Skin epidermis (tissue), 12 donors: ENCODE measurements at regions not wholly inside any gene's neighbourhood (a gene's known extent, or its start where the extent isn't known, plus 50 kb on each side); places are given as distances from the start of the nearest gene placed in this dataset.

Experiments
- H3K27ac ChIP-seq, 21 experiments: fragments of 200-600 bp; sonication (generic) in 11 of 21; one replicate each; pipeline ENCODE4 v1.5.0; 2020; ENCODE audit warnings: mild to moderate bottlenecking in 3 of 21, inconsistent platforms in 2 of 21, moderate library complexity in 2 of 21
- H3K4me3 ChIP-seq, 7 experiments: fragments of 200-600 bp; sonication (generic) in 2 of 7; one replicate each; pipeline ENCODE4 v1.5.0; 2020; ENCODE audit warnings: inconsistent platforms in 2 of 7, mild to moderate bottlenecking in 2 of 7, moderate library complexity in 1 of 7

DNA sequence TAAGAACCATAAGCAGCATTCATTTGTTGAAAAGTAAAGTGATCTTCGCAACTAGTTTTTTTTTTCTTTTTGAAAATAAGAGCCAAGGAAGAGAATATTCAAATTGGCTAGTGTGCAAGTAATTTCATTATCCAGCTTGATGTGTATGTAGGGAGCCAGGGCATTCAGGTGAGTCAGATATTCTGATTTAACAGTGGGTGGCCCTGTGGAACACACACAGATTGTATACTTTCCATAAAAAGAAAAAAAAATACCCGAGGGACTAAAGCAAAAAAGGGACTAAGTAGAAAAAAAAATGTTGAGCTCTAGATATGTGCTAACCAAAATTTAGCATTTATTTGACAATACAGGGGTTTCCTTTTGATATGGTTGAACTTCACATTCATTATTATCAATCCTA, 96.9 kb upstream of the ROPN1 start:
- Histone ChIP-seq H3K4me3 (no peak overlapping the region), H3K27ac (peak overlapping the region in 2 of 21 experiments; percentile 58 to 72)

DNA sequence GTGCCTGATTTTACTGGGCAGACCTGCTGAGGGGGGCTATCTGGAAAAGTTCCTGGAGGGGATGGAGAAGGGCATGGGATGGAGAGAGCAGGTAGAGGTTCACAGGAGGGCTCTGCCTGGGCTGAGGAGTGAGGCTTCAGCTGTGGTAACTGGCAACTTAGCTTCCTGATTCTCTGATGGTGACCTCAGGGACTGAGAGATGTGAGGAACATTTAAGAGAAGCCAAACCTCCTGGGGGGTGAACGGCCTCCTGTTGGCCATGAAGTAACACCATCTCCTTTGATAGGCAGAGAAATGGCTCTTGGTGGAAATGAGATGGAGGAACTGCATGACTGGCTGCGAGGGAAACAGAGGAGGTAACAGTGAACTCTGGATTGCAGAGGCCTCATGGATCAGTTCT, 97.3 kb upstream of the ROPN1 start:
- H3K4me3 ChIP-seq: no peak overlapping the region
- H3K27ac ChIP-seq: peak overlapping the region in 2 of 21 experiments; percentile 58 to 72

- Histone ChIP-seq H3K27ac (peak overlapping the region in 1 of 21 experiments; percentile 63), H3K4me3 (no peak overlapping the region)
Observed at GRCh38 chr3:124091716-124092115, 99.8 kb upstream of the ROPN1 start.

- H3K27ac ChIP-seq: peak overlapping the region in 1 of 21 experiments; percentile 63
Observed at GRCh38 chr3:124092811-124093210, 100.9 kb upstream of the ROPN1 start.

DNA sequence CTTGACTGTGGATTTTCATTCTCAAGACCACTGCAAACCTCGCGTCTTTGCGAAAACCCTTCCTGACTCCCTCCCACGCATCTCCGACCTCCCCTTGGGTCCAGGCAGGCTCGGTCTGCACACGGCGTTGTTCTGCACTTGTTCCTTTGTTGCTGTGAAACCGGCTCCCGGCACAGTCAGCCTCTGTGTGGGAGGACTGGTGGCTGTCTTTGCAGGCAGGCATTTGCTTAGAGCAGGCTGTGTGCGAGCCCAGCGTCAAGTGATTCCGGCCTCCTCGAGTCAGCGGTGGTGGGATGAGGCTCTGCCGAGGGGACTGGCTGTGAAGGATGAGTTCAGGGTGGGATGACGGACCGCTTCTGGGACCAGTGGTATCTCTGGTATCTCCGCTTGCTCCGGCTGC, 102.6 kb upstream of the ROPN1 start:
- Histone ChIP-seq H3K27ac (peak overlapping the region in 1 of 21 experiments; percentile 47), H3K4me3 (no peak overlapping the region)

More at GRCh38 chr3:124092811-124093210, 100.9 kb upstream of the ROPN1 start:
- H3K4me3 ChIP-seq: no peak overlapping the region

DNA sequence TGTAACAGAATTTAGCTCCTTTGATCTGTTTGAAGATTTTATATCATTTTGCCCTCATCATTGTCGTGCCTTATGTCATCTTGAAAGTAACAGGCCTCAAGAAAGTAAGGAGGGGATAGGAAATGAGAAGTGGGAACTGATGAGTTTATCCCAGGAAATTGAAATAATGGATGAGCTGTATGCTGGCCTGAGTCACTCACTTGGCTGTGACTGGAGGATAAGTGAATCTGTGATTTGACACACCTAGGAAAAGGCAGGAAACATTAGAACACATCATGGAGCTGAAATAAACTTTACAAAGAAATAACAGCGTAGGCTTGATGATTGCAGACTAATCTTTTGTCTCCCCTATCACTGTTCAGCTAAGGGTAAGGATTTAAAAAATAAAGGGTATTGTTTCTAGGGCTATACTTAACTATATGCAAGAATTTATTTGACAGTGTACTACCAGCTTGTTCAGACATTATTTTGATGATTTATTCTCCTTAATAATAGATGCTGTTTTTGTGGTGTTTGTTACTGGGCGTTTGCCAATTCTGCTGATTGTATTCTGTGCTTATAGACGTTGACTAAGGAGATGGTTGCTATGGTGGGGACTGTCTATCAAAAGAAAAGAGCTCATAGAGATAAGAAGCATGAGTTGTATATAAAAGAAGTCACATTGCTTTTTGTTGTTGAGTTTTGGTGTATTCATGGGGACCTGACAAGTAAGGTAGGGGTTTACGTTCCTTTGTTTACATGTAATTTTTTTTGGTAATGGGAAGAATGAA, 105.6 kb upstream of the ROPN1 start:
- peak overlapping the region in 1 of 21 experiments; percentile 7 for H3K27ac ChIP-seq
- no peak overlapping the region for H3K4me3 ChIP-seq

DNA sequence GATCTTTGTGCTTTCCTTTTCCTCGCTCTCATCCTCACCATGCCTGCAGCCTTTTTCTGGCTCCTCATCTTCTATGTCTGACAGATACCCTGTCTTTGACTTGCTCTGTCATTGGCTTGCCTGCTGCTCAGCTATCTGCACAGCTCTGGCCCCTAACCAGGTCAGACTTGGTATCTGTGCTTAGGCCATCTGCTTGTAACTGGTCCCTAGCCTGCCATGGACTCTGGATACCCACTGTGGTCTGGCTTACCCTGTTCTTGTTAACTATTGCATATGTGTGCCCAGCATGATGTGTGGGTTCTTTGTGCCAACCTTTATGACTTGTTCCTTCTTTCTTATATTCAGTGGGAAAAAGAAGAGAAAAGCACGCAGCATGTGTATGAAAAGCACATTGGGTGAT, 109.7 kb upstream of the ROPN1 start:
- no peak overlapping the region for H3K4me3 ChIP-seq
- no peak overlapping the region for H3K27ac ChIP-seq

GRCh38 chr3:124107104-124107890, 115.4 kb upstream of the ROPN1 start:
- Histone ChIP-seq H3K27ac (peak overlapping the region in 5 of 21 experiments; percentile 19 to 62 (median 39)), H3K4me3 (no peak overlapping the region)

DNA sequence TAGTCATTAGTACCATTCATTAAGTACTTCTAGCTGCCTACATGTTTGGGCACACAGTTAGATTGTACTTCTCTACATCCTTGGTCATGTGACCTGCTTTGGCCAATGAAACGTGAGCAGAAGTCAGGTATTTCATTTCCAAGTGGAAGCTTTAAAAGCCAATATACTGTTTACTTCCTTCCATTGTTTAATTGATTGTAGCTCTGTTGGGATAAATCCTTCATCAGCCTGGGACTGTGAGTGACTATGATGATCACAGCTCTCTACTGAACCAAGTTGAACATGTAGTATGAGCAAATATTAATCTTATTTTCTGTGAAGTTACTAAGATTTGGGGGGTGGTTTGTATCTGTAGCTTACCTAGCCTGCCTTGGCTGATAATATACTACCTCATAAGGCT, 116.5 kb upstream of the ROPN1 start:
- H3K4me3 ChIP-seq: no peak overlapping the region
- no peak overlapping the region for H3K27ac ChIP-seq

DNA sequence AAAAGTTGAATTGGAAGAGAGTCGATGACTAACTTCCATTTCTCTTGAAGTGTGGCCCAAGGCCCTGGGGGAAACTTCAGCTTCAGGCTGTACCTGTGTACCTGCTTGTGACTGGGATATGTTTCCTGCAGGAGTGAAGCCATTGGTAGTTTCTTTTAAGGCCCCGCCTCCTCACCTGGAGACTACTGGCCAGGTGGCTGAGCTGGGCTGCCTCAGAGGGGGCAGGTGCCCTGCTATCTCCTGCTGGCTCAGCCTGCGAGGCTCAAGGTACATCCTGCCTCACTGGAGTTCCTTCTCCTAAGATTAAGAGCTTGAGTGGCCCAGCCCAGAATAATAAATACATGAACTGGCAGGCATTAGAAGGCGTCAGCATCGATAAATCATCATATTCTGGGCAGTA, 121.6 kb upstream of the ROPN1 start:
- no peak overlapping the region for H3K27ac ChIP-seq
- no peak overlapping the region for H3K4me3 ChIP-seq

- Histone ChIP-seq H3K27ac (peak overlapping the region in 1 of 21 experiments; percentile 44), H3K4me3 (no peak overlapping the region)
Observed at GRCh38 chr3:124115279-124115678, 123.4 kb upstream of the ROPN1 start.

GRCh38 chr3:124115956-124116355, 124.0 kb upstream of the ROPN1 start:
- no peak overlapping the region for H3K4me3 ChIP-seq
- H3K27ac ChIP-seq: no peak overlapping the region

GRCh38 chr3:124116906-124117305, 125.0 kb upstream of the ROPN1 start:
- Histone ChIP-seq H3K27ac (no peak overlapping the region), H3K4me3 (no peak overlapping the region)

DNA sequence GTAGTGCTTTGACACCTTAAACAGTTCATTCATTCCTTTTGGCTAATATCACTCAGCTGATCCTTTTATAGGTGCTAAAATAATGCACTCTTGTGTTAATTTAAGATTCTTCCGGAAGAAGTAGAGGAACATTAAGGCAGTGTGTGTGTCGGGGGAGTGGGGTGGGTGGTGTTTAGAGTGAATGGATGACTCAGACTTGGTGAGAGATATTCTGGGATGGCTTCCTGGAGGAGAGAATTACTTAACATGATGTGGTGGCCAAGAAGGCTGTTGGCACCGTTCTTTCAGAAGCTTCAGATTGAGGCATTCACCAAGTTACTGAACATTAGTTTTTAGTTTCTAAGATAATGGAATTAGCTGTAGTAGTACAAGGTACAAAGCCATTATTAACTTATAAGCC, 125.6 kb upstream of the ROPN1 start:
- Histone ChIP-seq H3K27ac (no peak overlapping the region), H3K4me3 (no peak overlapping the region)

DNA sequence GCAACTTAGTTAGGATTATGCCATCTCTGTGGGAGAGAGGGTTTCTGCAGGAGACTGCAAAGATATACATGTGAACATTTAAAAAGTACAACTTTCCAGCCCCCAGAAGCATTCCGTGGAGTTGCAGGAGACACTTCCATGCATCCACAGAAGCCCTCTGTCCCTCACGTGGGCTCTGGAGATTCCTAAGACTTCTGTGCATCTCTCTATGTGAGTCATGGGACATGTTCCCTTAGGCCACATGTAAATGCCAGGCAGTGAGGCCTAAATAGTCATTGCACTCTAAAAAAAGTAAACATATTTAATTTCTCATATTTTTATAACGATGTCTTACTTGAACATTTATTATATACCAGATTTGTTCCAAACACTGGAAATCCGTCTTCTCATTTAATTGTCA, 126.5 kb upstream of the ROPN1 start:
- H3K27ac ChIP-seq: peak overlapping the region in 1 of 21 experiments; percentile 4
- H3K4me3 ChIP-seq: no peak overlapping the region

DNA sequence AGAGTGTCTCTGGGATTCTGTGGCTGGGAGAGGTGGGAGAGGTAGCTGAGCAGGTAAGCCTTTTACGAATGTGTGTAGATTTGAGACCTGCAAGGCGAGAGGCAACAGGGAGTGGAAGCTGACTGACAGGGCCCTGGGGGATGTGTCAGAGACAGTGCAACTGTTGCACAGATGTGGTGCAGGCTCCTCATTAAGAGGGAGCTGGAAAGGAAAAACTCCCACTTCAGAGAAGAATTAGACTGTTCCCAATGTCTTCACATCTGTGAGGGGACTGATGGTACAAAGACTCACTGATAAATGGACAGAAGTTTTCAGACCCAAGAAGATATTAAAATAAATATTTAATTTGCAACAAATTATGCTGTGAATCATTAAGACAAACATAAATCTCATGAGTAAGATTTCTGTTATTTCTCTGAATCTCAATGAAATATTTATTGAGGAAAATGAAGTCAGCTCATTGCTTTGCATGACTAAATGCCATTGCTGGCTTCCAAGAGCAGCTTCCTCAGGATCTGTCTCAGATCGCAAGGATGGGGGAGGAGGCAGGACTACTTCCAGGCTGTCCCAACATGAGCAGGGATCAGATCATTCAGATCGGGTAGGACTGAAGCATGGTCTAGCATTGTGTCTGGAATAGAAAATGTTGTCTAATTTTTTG, 127.3 kb upstream of the ROPN1 start:
- Histone ChIP-seq H3K27ac (peak overlapping the region in 1 of 21 experiments; percentile 12), H3K4me3 (no peak overlapping the region)

- H3K4me3 ChIP-seq: no peak overlapping the region
Observed at GRCh38 chr3:124121379-124122312, 129.7 kb upstream of the ROPN1 start.

DNA sequence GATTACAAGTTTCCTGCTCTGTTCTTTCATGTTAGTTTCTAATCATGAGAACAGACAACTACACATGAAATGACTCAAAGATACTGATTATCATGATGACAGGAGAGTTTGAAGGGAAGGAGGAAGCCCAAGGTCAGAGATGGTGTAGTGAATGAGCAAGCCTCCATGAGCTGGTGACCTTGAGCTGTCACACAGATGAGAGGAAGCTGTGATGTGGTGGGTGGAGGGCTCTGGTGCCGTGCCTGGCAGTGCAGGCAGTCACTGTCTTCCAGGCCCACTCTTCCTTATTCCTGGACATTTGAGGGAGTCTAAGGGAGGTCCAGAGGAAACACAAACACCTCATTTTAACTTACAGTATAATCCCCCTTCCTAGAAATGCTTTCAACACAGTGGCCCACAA, 133.4 kb upstream of the ROPN1 start:
- Histone ChIP-seq H3K4me3 (no peak overlapping the region), H3K27ac (no peak overlapping the region)

More at GRCh38 chr3:124121379-124122312, 129.7 kb upstream of the ROPN1 start:
- H3K27ac ChIP-seq: no peak overlapping the region

GRCh38 chr3:124126436-124127023, 134.6 kb upstream of the ROPN1 start:
- Histone ChIP-seq H3K4me3 (no peak overlapping the region), H3K27ac (no peak overlapping the region)
